ENCODE measurements at regions not wholly inside any gene's neighbourhood (a gene's known extent, or its start where the extent isn't known, plus 50 kb on each side); places are given as distances from the start of the nearest gene placed in this dataset.
"Not testable (repeated sequence)": the region's sequence is repeated elsewhere in the genome, so short reads cannot be mapped to it uniquely, and the experiment has no call there.

GRCh38 chr6:115131709-115132490 is 789.1 kb upstream of the HS3ST5 start (continued):
- TF ChIP-seq ZNF462 (CRISPR knock-in tag; IDR thresholded peaks at IDR 0.05): no peak
- TF ChIP-seq ZNF114 (CRISPR knock-in tag; IDR thresholded peaks at IDR 0.05): no peak
- TF ChIP-seq EZH2 (IDR thresholded peaks at IDR 0.05; ENCODE audit: low read depth, unreplicated experiment): no peak

GRCh38 chr6:115121513-115121912 is 778.7 kb upstream of the HS3ST5 start:
- not testable (repeated sequence) for H3K27me3 Mint-ChIP-seq (ENCODE audit: insufficient read depth, low read depth, poor library complexity); H3K36me3 ChIP-seq (ENCODE audit: insufficient read depth); ATAC-seq; H3K27me3 ChIP-seq (ENCODE audit: insufficient read depth); H3K36me3 Mint-ChIP-seq (ENCODE audit: low read depth); H4K20me1 ChIP-seq (replicated peaks; ENCODE audit: insufficient read depth); DNase-seq (ENCODE audit: low spot score); H3K27ac ChIP-seq (ENCODE audit: low read depth); H3F3A ChIP-seq (replicated peaks; ENCODE audit: low read depth); H3K4me2 ChIP-seq; H3K9me2 ChIP-seq (ENCODE audit: insufficient read depth); H3K4me3 Mint-ChIP-seq; H3K4me3 ChIP-seq; H3K27ac Mint-ChIP-seq; H2AFZ ChIP-seq; H3K4me1 ChIP-seq (ENCODE audit: insufficient read depth); H3K79me2 ChIP-seq (replicated peaks; ENCODE audit: insufficient read depth); H3K4me1 Mint-ChIP-seq
- H3K9me3 Mint-ChIP-seq: peaks cover 24% of the 10 kb centered on the region

GRCh38 chr6:115120391-115120790 is 777.6 kb upstream of the HS3ST5 start:
- H3K36me3 ChIP-seq (ENCODE audit: insufficient read depth): no peaks in the 10 kb centered on the region
- H3K27me3 Mint-ChIP-seq (ENCODE audit: insufficient read depth, low read depth, poor library complexity): no peaks in the 10 kb centered on the region
- no peak overlapping the region for H3K27ac ChIP-seq (ENCODE audit: low read depth)
- H3K9me2 ChIP-seq (ENCODE audit: insufficient read depth): no peaks in the 10 kb centered on the region
- ATAC-seq (no peak), DNase-seq (ENCODE audit: low spot score) (no peak)
- no peaks in the 10 kb centered on the region for H3K4me1 ChIP-seq (ENCODE audit: insufficient read depth)
- TF ChIP-seq EZH2 (IDR thresholded peaks at IDR 0.05; ENCODE audit: low read depth, unreplicated experiment): no peak
- no peak for TF ChIP-seq JUNB (IDR thresholded peaks at IDR 0.05; ENCODE audit: unreplicated experiment)
- H3K9me3 Mint-ChIP-seq: peaks cover 24% of the 10 kb centered on the region
- H3K4me1 Mint-ChIP-seq: no peaks in the 10 kb centered on the region
- H3K4me2 ChIP-seq: no peak overlapping the region
- no peak overlapping the region for H3K4me3 Mint-ChIP-seq
- no peaks in the 10 kb centered on the region for H3K79me2 ChIP-seq (replicated peaks; ENCODE audit: insufficient read depth)
- no peaks in the 10 kb centered on the region for H3F3A ChIP-seq (replicated peaks; ENCODE audit: low read depth)
- no peak overlapping the region for H3K27ac Mint-ChIP-seq
- H3K27me3 ChIP-seq (ENCODE audit: insufficient read depth): no peaks in the 10 kb centered on the region
- H2AFZ ChIP-seq: no peak overlapping the region
- no peak overlapping the region for H3K4me3 ChIP-seq
- peaks cover 9% of the 10 kb centered on the region for H3K36me3 Mint-ChIP-seq (ENCODE audit: low read depth)
- no peaks in the 10 kb centered on the region for H4K20me1 ChIP-seq (replicated peaks; ENCODE audit: insufficient read depth)

Measured in GM23338 (cell line).